ENCODE measurements at regions not wholly inside any gene's neighbourhood (a gene's known extent, or its start where the extent isn't known, plus 50 kb on each side); places are given as distances from the start of the nearest gene placed in this dataset.

GRCh38 chr13:42466609-42467008 lies 107.3 kb upstream of the TNFSF11 start:
- TF ChIP-seq OSR1 (CRISPR knock-in tag; IDR thresholded peaks at IDR 0.05) (no peak), CSDC2 (CRISPR knock-in tag; IDR thresholded peaks at IDR 0.05) (no peak), CSRNP3 (CRISPR knock-in tag; IDR thresholded peaks at IDR 0.05) (no peak), ZFP3 (CRISPR knock-in tag; IDR thresholded peaks at IDR 0.05) (no peak), ZFP30 (CRISPR knock-in tag; IDR thresholded peaks at IDR 0.05) (no peak), RARB (CRISPR knock-in tag; IDR thresholded peaks at IDR 0.05) (no peak), ESRRG (CRISPR knock-in tag; IDR thresholded peaks at IDR 0.05) (no peak), BACH2 (CRISPR knock-in tag; IDR thresholded peaks at IDR 0.05; ENCODE audit: borderline replicate concordance) (no peak), SNAI2 (CRISPR knock-in tag; IDR thresholded peaks at IDR 0.05) (no peak), ARNTL (CRISPR knock-in tag; IDR thresholded peaks at IDR 0.05; ENCODE audit: borderline replicate concordance, low read depth) (no peak)
- no peak for ATAC-seq

- ATAC-seq = no peak
- TF ChIP-seq POU6F1 (CRISPR knock-in tag; IDR thresholded peaks at IDR 0.05; ENCODE audit: borderline replicate concordance, low read depth) = no peak
- TF ChIP-seq ESRRG (CRISPR knock-in tag; IDR thresholded peaks at IDR 0.05) = no peak
- TF ChIP-seq SNAI2 (CRISPR knock-in tag; IDR thresholded peaks at IDR 0.05) = no peak
- no peak for TF ChIP-seq CREB5 (CRISPR knock-in tag; IDR thresholded peaks at IDR 0.05; ENCODE audit: low read depth)
Measured at GRCh38 chr13:42474954-42475353, 99.0 kb upstream of the TNFSF11 start.

- no peak for ATAC-seq
- TF ChIP-seq ZNF70 (CRISPR knock-in tag; IDR thresholded peaks at IDR 0.05) = no peak
- TF ChIP-seq OSR1 (CRISPR knock-in tag; IDR thresholded peaks at IDR 0.05) = no peak
- TF ChIP-seq SNAI2 (CRISPR knock-in tag; IDR thresholded peaks at IDR 0.05) = no peak
- no peak for TF ChIP-seq BACH2 (CRISPR knock-in tag; IDR thresholded peaks at IDR 0.05; ENCODE audit: borderline replicate concordance)
- no peak for TF ChIP-seq RARB (CRISPR knock-in tag; IDR thresholded peaks at IDR 0.05)
- TF ChIP-seq ZC3H10 (CRISPR knock-in tag; IDR thresholded peaks at IDR 0.05) = no peak
- no peak for TF ChIP-seq ZNF8 (CRISPR knock-in tag; IDR thresholded peaks at IDR 0.05)
Measured at GRCh38 chr13:42477596-42478190, 96.3 kb upstream of the TNFSF11 start.

- peak; percentile 62 for ATAC-seq
- TF ChIP-seq ZFP30 (CRISPR knock-in tag; IDR thresholded peaks at IDR 0.05) = no peak
- TF ChIP-seq GLIS3 (CRISPR knock-in tag; IDR thresholded peaks at IDR 0.05) = no peak
- TF ChIP-seq CSDC2 (CRISPR knock-in tag; IDR thresholded peaks at IDR 0.05) = no peak
- no peak for TF ChIP-seq TSHZ2 (CRISPR knock-in tag; IDR thresholded peaks at IDR 0.05)
- no peak for TF ChIP-seq POU6F1 (CRISPR knock-in tag; IDR thresholded peaks at IDR 0.05; ENCODE audit: borderline replicate concordance, low read depth)
- TF ChIP-seq PATZ1 (CRISPR knock-in tag; IDR thresholded peaks at IDR 0.05; ENCODE audit: borderline replicate concordance) = no peak
- no peak for TF ChIP-seq ARNTL (CRISPR knock-in tag; IDR thresholded peaks at IDR 0.05; ENCODE audit: borderline replicate concordance, low read depth)
- TF ChIP-seq CREB5 (CRISPR knock-in tag; IDR thresholded peaks at IDR 0.05; ENCODE audit: low read depth) = no peak
- TF ChIP-seq ZC3H10 (CRISPR knock-in tag; IDR thresholded peaks at IDR 0.05) = no peak
- no peak for TF ChIP-seq ZNF8 (CRISPR knock-in tag; IDR thresholded peaks at IDR 0.05)
- TF ChIP-seq ZNF565 (CRISPR knock-in tag; conservative IDR thresholded peaks at IDR 0.05; ENCODE audit: low read depth) = no peak
- TF ChIP-seq TOX (CRISPR knock-in tag; IDR thresholded peaks at IDR 0.05; ENCODE audit: borderline replicate concordance) = no peak
- TF ChIP-seq RARB (CRISPR knock-in tag; IDR thresholded peaks at IDR 0.05) = no peak
Measured at GRCh38 chr13:42478531-42479156, 95.3 kb upstream of the TNFSF11 start.

Data from SK-N-SH treated with all-trans-retinoic acid at 6 μM for 48 hours (cell line).